ENCODE measurements at regions not wholly inside any gene's neighbourhood (a gene's known extent, or its start where the extent isn't known, plus 50 kb on each side); places are given as distances from the start of the nearest gene placed in this dataset.
"Not testable (repeated sequence)": the region's sequence is repeated elsewhere in the genome, so short reads cannot be mapped to it uniquely, and the experiment has no call there.

DNA sequence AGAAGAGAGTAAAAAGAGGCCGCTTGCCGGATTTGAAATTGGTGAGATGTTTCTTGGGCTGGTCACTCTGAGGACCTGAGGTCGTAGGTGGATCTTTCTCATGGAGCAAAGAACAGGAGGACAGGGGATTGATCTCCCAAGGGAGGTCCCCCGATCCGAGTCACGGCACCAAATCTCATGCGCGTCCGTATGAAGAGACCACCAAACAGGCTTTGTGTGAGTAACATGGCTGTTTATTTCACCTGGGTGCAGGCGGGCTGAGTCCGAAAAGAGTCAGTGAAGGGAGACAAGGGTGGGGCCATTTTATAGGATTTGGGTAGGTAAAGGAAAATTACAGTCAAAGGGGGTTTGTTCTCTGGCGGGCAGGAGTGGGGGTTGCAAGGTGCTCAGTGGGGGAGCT is 803.6 kb upstream of the ID2 start:
- DNase-seq = not testable (repeated sequence)

GRCh38 chr2:7878786-7879482 is 802.9 kb upstream of the ID2 start:
- DNase-seq = no peak

- no peak for DNase-seq
These were observed 802.4 kb upstream of the ID2 start for GRCh38 chr2:7879483-7879835.

DNA sequence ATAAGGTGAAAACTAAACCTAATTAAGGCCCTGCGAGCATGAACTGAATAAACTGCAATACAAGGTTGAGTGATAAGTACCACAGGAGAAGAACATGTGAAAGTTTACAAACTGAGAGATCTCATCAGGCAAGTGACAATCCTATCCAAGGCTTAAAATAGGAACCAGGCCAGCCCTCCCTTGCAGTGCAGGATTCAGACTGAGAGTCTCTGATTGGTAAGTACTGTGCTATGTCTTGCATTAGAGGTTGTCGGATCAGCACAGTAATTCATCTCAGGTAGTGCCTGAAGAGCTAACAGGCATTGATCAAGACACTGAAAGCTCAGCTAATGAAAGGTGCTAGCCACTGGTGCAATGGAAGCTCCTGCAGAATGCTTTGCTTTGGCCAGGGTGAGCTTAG is 801.7 kb upstream of the ID2 start:
- no peak for DNase-seq

- DNase-seq = no peak
These were observed 801.3 kb upstream of the ID2 start for GRCh38 chr2:7880566-7880965.

- DNase-seq = no peak
These were observed 800.8 kb upstream of the ID2 start for GRCh38 chr2:7881063-7881462.

DNA sequence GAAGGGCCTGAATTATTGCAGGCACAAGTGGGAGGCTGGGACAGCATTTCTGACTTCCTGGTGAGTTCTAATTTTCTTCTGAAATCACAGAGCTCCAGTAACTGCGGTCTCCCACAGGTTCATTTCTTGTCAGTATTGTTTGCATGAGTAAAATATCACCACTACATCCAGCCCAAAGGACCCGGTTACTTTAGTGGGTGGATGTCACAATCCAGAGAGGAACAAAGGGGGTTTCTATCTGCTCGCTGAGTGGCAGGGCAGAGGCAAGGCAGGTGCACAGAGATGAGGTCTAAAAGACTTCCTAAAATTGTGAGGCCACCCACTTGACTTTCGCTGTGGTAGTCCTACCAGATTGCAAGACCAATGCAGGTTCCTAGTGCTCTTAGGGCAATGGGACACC is 800.4 kb upstream of the ID2 start:
- DNase-seq = no peak

GRCh38 chr2:7882296-7882695 is 799.6 kb upstream of the ID2 start:
- no peak for DNase-seq

DNA sequence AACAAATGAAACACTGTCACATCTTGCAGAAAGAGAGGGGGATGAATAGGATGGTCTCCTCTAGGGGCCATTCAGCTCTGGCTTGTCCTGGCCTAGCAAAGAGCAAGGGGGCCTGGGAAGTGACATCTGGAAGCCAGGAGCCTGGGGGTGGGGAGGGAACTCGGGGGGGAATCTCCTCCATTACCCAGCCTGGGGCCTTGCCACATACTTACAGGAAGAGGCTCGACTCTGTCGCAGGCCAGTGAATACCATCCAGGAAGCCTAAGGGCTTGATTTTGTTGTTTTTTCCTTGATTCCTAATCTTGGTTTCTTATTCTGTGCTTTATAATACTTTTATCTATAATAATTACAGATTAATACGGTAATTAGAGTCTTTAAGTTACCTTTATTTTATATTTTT is 797.5 kb upstream of the ID2 start:
- DNase-seq = no peak

GRCh38 chr2:7886666-7887065 is 795.2 kb upstream of the ID2 start:
- no peak for DNase-seq

GRCh38 chr2:7887441-7887840 is 794.4 kb upstream of the ID2 start:
- DNase-seq = no peak

- DNase-seq = no peak
These were observed 793.0 kb upstream of the ID2 start for GRCh38 chr2:7888876-7889275.

- DNase-seq = no peak
These were observed 790.5 kb upstream of the ID2 start for GRCh38 chr2:7891312-7891711.

- no peak for DNase-seq
These were observed 786.6 kb upstream of the ID2 start for GRCh38 chr2:7895289-7895688.

- DNase-seq = no peak
These were observed 784.8 kb upstream of the ID2 start for GRCh38 chr2:7896940-7897487.

GRCh38 chr2:7899241-7899640 is 782.6 kb upstream of the ID2 start:
- no peak for DNase-seq

DNA sequence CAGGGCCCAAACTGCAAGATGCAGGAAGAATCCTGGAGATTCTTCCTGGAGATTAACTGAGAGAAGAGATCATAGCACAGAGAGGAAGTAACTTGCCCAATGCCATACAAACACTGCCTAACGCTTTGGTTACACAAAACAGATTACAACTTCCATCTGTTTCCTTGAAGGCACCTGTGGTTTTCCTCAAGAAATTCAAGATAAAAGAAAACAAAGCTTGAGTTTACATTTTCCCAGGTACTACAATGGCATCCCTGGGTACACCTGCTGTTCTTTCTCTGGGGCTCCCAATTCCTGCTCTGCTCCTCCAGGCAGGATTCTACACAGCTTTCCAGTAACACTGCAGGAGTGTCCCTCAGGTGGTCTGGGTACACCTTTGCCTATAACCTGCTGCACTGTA is 781.9 kb upstream of the ID2 start:
- no peak for DNase-seq

GRCh38 chr2:7900593-7900992 is 781.3 kb upstream of the ID2 start:
- no peak for DNase-seq

GRCh38 chr2:7902251-7902765 is 779.5 kb upstream of the ID2 start:
- no peak for DNase-seq

DNA sequence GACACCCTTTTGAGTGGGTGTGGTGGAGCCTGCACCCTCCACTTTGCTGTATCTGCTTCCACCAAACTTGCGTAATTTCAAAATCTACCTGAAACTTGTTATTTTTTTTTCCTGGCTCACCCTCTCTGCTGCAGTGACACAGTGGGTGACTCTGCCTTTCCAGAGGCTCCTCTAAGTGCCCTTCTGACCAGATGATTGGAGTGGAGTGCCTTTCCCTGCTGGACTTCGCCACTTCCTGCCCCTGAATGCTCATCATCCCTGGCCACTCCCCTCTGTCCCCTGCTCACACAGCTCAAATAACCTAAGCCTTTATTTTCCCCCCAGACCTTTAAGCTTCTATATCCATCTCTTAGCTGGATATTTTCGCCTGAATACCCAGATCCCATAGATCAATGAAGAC is 777.5 kb upstream of the ID2 start:
- no peak for DNase-seq

DNA sequence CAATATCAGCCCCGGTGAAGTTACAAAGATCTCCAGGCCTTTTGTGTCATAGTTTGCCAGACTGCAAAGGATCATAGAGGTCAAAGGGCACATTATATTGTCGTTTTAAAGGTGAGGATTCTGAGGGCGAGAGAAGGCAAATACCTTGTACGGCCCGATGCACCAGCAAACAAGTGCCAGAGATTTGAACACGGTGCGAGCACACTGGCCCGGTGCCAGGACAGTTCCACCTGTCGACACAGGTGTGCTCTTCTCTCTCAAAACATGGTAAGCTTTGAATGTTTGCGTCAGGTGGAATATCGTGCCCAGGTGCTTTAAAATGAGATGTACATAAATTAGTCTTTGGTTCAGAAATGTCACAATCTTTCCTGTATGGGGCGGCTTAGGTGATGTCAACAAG is 776.1 kb upstream of the ID2 start:
- DNase-seq = no peak

DNA sequence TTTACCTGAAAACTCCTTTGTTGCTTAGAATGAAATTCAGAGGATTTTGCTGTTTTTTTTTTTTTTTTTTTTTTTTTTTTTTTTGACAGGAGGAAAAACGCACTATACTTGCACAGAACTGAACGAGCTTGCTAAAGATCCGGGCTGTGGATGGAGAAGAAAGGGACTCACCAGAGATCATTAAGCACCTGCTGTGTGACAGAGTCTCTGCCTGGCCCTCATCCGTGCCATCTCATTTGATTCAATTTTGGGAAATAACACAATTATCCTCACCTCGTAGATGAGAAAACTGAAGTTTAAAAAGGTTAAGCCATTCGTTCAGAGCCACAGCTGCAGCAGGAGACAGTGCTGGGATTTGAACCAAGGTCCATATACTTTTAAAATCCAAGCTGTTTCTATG is 775.4 kb upstream of the ID2 start:
- DNase-seq = no peak

- no peak for DNase-seq
These were observed 774.8 kb upstream of the ID2 start for GRCh38 chr2:7907041-7907440.

DNA sequence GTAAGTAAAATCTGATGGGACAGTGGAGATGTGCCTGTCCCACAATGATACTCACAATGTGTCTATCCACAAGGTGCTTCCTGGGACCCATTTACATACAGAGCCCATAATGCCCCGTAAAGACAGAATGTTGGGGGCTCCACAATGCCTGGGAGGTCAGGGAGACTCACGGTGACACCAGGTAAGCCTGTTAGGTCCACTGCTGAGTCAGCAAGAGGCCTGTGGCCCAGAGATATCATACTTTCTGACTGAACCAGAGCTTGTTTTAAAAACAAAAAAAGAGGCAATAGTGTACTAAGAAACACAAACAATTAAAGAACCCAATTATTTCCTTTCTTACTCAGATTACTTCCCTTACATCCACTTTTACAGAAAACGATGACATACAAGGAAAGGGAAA is 771.1 kb upstream of the ID2 start:
- no peak for DNase-seq

DNA sequence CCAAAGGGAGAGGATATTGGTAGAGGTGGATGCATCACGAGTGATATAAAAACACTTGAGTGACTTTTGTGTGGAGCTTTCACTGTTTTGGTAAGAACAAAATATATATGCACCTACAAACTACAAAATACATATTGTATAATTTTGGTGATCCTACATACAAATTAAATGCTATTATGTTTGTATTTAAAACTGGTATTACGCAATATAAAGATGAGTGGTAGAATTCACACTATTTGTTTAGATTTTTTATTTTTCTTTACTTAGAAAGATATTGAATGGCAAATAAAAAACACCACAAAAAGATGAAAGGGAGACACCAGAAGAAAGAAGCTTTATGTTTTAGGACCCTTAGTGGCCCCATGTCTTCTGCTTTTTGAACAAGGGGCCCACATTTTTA is 770.7 kb upstream of the ID2 start:
- DNase-seq = no peak
